Cardiac muscle cell (in vitro differentiated cells and primary cell): ENCODE measurements at regions not wholly inside any gene's neighbourhood (a gene's known extent, or its start where the extent isn't known, plus 50 kb on each side); places are given as distances from the start of the nearest gene placed in this dataset.

ENCODE experiments used
- DNase-seq, 2 donors: peaks; one replicate each; pipeline versions ENCODE4 v3.0.0 to v3.0.0-alpha.2; 2010 to 2017; ENCODE audit warnings: low read depth in 1 of 2, low spot score in 1 of 2
- H3K27ac ChIP-seq: fragments of 200-600 bp; sonication (generic); 2 replicates; pipeline ENCODE4 v1.5.1; 2016
- H3K27me3 ChIP-seq: fragments of 200-600 bp; sonication (generic); 2 replicates; pipeline ENCODE4 v1.6.0; 2016; ENCODE audit warnings: control low read depth
- H3K36me3 ChIP-seq: fragments of 200-600 bp; sonication (generic); 2 replicates; pipeline ENCODE4 v1.5.1; 2016; ENCODE audit warnings: control low read depth
- H3K4me1 ChIP-seq: fragments of 200-600 bp; sonication (generic); 2 replicates; pipeline ENCODE4 v1.8.1; 2017; ENCODE audit warnings: low read depth, mild to moderate bottlenecking, mixed run types
- H3K4me3 ChIP-seq: fragments of 200-600 bp; sonication (generic); 2 replicates; pipeline ENCODE4 v1.5.1; 2016; ENCODE audit warnings: mild to moderate bottlenecking
- H3K9me3 ChIP-seq: fragments of 200-600 bp; sonication (generic); 2 replicates; pipeline ENCODE4 v1.5.1; 2017; ENCODE audit warnings: low read depth, mild to moderate bottlenecking, control low read depth
- CTCF ChIP-seq: IDR thresholded peaks from 2 replicates; pipeline ENCODE4 v1.5.1; 2012; ENCODE audit warnings: low read depth, mild to moderate bottlenecking, low read length

- DNase-seq: no peak
- H3K4me1 ChIP-seq: peaks cover 6% of the 10 kb centered on the region
- no peak overlapping the region for H3K4me3 ChIP-seq
- H3K27ac ChIP-seq: no peak overlapping the region
- H3K36me3 ChIP-seq: no peaks in the 10 kb centered on the region
- H3K27me3 ChIP-seq: no peaks in the 10 kb centered on the region
- H3K9me3 ChIP-seq: no peaks in the 10 kb centered on the region
- no peak for TF ChIP-seq CTCF
Observed at GRCh38 chr2:176768185-176768584, 444.4 kb upstream of the HNRNPA3 start.

- no peaks in the 10 kb centered on the region for H3K4me1 ChIP-seq
- no peak for TF ChIP-seq CTCF
- H3K9me3 ChIP-seq: no peaks in the 10 kb centered on the region
- H3K36me3 ChIP-seq: no peaks in the 10 kb centered on the region
- no peak overlapping the region for H3K4me3 ChIP-seq
- no peak overlapping the region for H3K27ac ChIP-seq
- DNase-seq: no peak
- no peaks in the 10 kb centered on the region for H3K27me3 ChIP-seq
Observed at GRCh38 chr2:176769021-176769420, 443.6 kb upstream of the HNRNPA3 start.

GRCh38 chr2:176769499-176770370 is 442.9 kb upstream of the HNRNPA3 start:
- Histone ChIP-seq H3K9me3 (no peaks in the 10 kb centered on the region), H3K4me1 (no peaks in the 10 kb centered on the region), H3K27me3 (no peaks in the 10 kb centered on the region), H3K4me3 (no peak overlapping the region), H3K27ac (no peak overlapping the region), H3K36me3 (no peaks in the 10 kb centered on the region)
- no peak for TF ChIP-seq CTCF
- DNase-seq: no peak

GRCh38 chr2:176772816-176773215 is 439.8 kb upstream of the HNRNPA3 start:
- H3K4me3 ChIP-seq: no peak overlapping the region

GRCh38 chr2:176774766-176775451 is 437.7 kb upstream of the HNRNPA3 start:
- TF ChIP-seq CTCF: no peak
- Histone ChIP-seq H3K9me3 (no peaks in the 10 kb centered on the region), H3K27ac (no peak overlapping the region), H3K4me1 (peaks cover 3% of the 10 kb centered on the region), H3K36me3 (no peaks in the 10 kb centered on the region), H3K27me3 (no peaks in the 10 kb centered on the region), H3K4me3 (no peak overlapping the region)
- DNase-seq: no peak

More at GRCh38 chr2:176772816-176773215, 439.8 kb upstream of the HNRNPA3 start:
- TF ChIP-seq CTCF: no peak
- no peak for DNase-seq
- no peaks in the 10 kb centered on the region for H3K27me3 ChIP-seq
- H3K36me3 ChIP-seq: no peaks in the 10 kb centered on the region
- H3K27ac ChIP-seq: no peak overlapping the region
- peaks cover 3% of the 10 kb centered on the region for H3K4me1 ChIP-seq
- H3K9me3 ChIP-seq: no peaks in the 10 kb centered on the region
